ENCODE measurements at regions not wholly inside any gene's neighbourhood (a gene's known extent, or its start where the extent isn't known, plus 50 kb on each side); places are given as distances from the start of the nearest gene placed in this dataset.

DNA sequence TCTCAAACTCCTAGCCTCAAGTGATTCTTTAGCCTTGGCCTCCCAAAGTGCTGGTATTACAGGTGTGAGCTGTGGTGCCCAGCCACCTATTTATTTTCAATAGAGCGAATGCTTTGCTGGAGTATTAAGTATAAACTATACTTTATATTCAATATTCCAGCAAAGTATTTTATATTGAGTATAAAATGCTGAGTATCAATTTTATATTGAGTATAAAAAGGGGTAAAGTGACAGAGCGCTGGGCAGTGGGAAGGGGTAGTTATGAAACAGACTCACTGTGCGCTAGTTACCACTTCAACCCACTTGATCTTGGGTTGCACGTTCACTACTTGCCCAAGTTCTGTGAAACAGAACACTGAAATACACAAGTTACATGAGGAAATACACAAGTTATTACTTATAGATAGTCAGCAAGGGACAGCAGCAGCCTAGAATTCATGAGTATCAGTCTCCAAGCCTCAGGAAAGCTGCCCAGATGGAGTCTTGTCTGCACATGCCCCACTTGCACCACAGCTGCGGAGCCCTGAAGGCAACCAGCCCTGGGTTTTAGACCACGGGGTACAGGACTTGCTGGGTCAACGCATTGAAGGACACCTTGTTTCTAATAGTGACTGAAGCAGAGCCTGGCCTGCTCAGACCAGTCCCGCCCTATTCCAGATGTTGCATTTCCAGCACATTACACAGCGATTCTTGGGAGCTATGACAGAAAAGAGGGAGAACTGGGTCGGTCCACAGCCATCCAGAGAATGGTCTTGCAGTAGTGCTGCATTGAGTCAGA lies 51.6 kb upstream of the SYT13 start:
- no peak for TF ChIP-seq CTCF (IDR thresholded peaks at IDR 0.05 in 8 of 11, conservative IDR thresholded peaks at IDR 0.05 in 3 of 11)
- TF ChIP-seq POLR2AphosphoS5 (IDR thresholded peaks at IDR 0.05), result no peak
